Lower leg skin (tissue), 4 donors: ENCODE measurements at regions not wholly inside any gene's neighbourhood (a gene's known extent, or its start where the extent isn't known, plus 50 kb on each side); places are given as distances from the start of the nearest gene placed in this dataset.

ENCODE experiments used
- DNase-seq, 2 donors: peaks; one replicate each; pipeline ENCODE4 v3.0.0-alpha.2; 2019; ENCODE audit warnings: low spot score in 2 of 2
- H3K4me3 ChIP-seq: fragments of 200-600 bp; sonication (generic); 2 replicates; pipeline ENCODE4 v1.5.1; 2017; ENCODE audit warnings: mild to moderate bottlenecking, low read depth; ENCODE audit not compliant: poor library complexity, severe bottlenecking
- POLR2A ChIP-seq, 2 donors: fragments of 450-650 bp; IDR thresholded peaks; one replicate each; pipeline ENCODE4 v1.6.1; 2016 to 2017; ENCODE audit warnings: antibody characterized with exemption in 2 of 2, mild to moderate bottlenecking in 1 of 2, moderate library complexity in 1 of 2
- WGBS, 2 donors: methylation state at CpG; one replicate each; pipeline ENCODE4 v1.1.5; 2018; 5-methylcytosine and 5-hydroxymethylcytosine counted together
- intact Hi-C: fragments of 100-400 bp; cut with DNase I; formaldehyde crosslinking; loops from one replicate; pipeline ENCODE4 v1.15.0; 2023; ENCODE audit warnings: low total_unique reads
- TF ChIP-seq, protein P1 (sequence below), 3 donors: fragments of 450-650 bp; IDR thresholded peaks; one replicate each; pipeline ENCODE4 v1.5.1; 2016; ENCODE audit warnings: antibody characterized with exemption in 3 of 3, mild to moderate bottlenecking in 3 of 3, moderate library complexity in 2 of 3

DNA sequence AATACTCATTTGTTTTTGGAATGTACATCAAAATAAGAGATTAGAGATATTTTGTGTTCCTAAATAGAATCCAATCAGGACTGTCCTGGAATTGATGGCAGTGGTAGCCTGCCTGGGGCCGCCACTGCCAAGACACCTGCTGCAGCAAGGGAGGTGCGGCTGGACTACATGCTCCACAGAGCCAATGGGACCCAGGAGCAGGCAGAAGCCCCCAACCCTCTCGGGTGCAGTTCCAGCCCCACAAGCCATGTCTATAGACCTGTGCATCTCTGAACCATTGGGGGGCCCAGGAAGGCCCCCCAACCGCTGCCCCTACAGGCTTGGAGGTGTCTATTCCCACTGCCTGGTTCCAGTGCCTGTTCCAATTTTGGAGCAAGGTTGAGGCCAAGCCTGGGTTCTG lies 1524.3 kb downstream of the PCDH18 start:
- H3K4me3 ChIP-seq: no peak overlapping the region
- WGBS, 2 donors: 62 to 77% methylated on average over 3 to 4 of the region's 4 CpGs
- intact Hi-C loops: no loop called here
- TF ChIP-seq, protein P1, sequence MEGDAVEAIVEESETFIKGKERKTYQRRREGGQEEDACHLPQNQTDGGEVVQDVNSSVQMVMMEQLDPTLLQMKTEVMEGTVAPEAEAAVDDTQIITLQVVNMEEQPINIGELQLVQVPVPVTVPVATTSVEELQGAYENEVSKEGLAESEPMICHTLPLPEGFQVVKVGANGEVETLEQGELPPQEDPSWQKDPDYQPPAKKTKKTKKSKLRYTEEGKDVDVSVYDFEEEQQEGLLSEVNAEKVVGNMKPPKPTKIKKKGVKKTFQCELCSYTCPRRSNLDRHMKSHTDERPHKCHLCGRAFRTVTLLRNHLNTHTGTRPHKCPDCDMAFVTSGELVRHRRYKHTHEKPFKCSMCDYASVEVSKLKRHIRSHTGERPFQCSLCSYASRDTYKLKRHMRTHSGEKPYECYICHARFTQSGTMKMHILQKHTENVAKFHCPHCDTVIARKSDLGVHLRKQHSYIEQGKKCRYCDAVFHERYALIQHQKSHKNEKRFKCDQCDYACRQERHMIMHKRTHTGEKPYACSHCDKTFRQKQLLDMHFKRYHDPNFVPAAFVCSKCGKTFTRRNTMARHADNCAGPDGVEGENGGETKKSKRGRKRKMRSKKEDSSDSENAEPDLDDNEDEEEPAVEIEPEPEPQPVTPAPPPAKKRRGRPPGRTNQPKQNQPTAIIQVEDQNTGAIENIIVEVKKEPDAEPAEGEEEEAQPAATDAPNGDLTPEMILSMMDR (IDR thresholded peaks at IDR 0.05): no peak
- no peak for TF ChIP-seq POLR2A (IDR thresholded peaks at IDR 0.05)
- DNase-seq: no peak

DNA sequence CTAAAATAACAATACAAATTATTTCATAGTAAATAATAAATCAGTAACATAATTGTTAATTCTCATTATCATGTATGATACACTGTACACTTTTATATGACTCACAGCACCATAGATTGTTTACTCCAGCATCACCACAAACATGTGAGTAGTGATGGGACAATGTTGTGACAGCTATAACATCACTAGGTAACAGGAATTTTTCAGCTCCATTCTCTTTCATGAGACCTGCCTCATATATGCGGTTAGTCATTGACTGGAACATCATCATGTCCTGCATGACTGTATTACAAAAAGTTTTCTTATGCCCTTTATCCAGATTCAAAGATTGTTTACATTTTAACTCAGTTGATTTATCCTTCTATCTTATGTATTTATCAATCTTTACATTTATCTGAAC lies 1530.0 kb downstream of the PCDH18 start:
- intact Hi-C loops: no loop called here
- DNase-seq: no peak
- TF ChIP-seq, protein P1 (IDR thresholded peaks at IDR 0.05): no peak
- no peak for TF ChIP-seq POLR2A (IDR thresholded peaks at IDR 0.05)
- no peak overlapping the region for H3K4me3 ChIP-seq
- WGBS, 2 donors: 89 to 100% methylated on average over 1 of the region's 1 CpG

DNA sequence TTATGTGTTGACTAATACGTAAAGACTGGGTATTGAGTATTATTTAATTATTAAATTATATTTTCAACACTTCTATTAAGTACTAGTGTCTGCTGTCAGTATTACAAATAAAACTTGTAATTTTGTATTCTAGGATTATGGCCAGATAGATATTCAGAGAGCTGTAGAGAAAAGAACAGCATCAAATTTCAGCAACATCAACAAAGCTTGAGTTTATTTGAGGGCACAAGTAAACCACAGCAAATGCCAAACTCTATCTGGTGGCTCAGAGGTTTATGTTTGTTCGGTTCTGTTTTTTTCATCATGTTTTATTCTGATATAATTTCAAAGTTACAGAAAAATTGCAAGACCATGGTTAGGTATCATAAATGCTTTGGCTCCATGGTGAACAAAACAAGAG lies 1530.5 kb downstream of the PCDH18 start:
- intact Hi-C loops: no loop called here
- no peak for TF ChIP-seq POLR2A (IDR thresholded peaks at IDR 0.05)
- WGBS, 2 donors: 84 to 92% methylated on average over 2 of the region's 2 CpGs
- DNase-seq: no peak
- H3K4me3 ChIP-seq: no peak overlapping the region

DNA sequence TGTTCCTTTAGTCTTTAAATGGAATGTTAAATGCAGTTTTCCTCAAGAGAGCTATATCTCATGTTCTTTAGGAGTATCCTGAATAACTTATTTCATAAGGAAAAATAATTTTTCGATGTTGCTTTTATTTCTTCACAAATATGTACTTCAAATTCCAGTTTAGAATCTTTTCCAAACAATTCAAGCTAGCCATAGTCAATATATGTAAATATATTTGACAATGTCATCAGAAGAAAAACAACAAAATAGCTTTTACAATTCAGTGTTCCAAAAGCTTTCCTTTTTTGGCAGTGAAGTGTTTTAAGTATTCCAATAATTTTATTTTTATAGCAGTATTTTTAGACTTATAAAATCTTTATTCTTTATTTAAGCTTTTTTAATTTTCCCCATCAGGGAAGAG lies 1532.0 kb downstream of the PCDH18 start:
- DNase-seq: no peak
- intact Hi-C loops: no loop called here
- no peak overlapping the region for H3K4me3 ChIP-seq
- WGBS, 2 donors: 60% methylated on average over 1 of the region's 1 CpG
- TF ChIP-seq, protein P1 (IDR thresholded peaks at IDR 0.05): no peak
- no peak for TF ChIP-seq POLR2A (IDR thresholded peaks at IDR 0.05)

DNA sequence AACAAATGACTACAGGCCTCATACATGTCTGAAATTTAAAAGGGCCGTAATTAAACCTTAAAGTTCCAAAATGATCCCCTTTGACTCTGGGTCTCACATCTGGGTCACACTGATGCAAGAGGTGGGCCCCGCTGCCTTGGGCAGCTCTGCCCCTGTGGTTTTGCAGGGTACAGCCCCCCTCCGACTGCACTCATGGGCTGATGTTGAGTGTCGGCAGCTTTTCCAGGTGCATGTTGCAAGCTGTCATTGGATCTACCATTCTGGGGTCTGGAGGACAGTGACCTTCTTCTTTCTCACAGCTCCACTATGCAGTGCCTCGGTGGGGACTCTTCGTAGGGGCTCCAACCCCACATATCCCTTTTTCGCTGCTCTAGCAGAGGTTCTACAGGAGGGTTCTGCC lies 1537.9 kb downstream of the PCDH18 start:
- intact Hi-C loops: no loop called here
- WGBS, 2 donors: 92 to 94% methylated on average over 7 of the region's 7 CpGs
- no peak for TF ChIP-seq POLR2A (IDR thresholded peaks at IDR 0.05)
- TF ChIP-seq, protein P1 (IDR thresholded peaks at IDR 0.05): no peak

DNA sequence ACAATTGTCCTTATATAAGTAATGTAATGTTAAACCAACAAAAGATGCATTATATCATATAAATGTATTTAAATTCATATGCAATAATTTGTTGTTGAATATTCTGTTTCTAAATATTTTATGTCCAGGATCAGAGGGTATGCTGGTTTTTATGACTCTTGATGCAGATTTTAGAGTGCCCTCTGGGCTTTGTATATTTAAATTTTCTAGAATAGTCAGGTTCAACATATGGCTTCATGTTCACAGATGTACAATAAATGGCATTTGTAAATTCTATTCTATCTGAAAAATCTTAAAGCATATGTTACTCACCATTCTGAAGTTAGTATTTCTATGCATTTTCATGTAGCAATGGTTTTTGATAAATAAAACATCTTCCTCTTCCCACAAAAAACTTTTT lies 1555.4 kb downstream of the PCDH18 start:
- intact Hi-C loops: no loop called here
- TF ChIP-seq, protein P1 (IDR thresholded peaks at IDR 0.05): no peak
- TF ChIP-seq POLR2A (IDR thresholded peaks at IDR 0.05): no peak

More for the DNA sequence above, 1537.9 kb downstream of the PCDH18 start:
- DNase-seq: no peak
- no peak overlapping the region for H3K4me3 ChIP-seq

More for the DNA sequence above, 1555.4 kb downstream of the PCDH18 start:
- DNase-seq: no peak
- no peak overlapping the region for H3K4me3 ChIP-seq
